Loucy (cell line): ENCODE measurements at regions not wholly inside any gene's neighbourhood (a gene's known extent, or its start where the extent isn't known, plus 50 kb on each side); places are given as distances from the start of the nearest gene placed in this dataset.

Experiments used
- EZH2phosphoT487 ChIP-seq: fragments of 200-600 bp; IDR thresholded peaks from 2 replicates; pipeline ENCODE4 v1.6.1; 2018; ENCODE audit warnings: antibody characterized with exemption, mild to moderate bottlenecking, moderate library complexity, borderline replicate concordance
- TF ChIP-seq, protein P1 (sequence below): fragments of 200-600 bp; sonication (generic); conservative IDR thresholded peaks from 2 replicates; pipeline ENCODE4 v1.5.1; 2014; ENCODE audit warnings: mild to moderate bottlenecking, antibody characterized with exemption, low read length

DNA sequence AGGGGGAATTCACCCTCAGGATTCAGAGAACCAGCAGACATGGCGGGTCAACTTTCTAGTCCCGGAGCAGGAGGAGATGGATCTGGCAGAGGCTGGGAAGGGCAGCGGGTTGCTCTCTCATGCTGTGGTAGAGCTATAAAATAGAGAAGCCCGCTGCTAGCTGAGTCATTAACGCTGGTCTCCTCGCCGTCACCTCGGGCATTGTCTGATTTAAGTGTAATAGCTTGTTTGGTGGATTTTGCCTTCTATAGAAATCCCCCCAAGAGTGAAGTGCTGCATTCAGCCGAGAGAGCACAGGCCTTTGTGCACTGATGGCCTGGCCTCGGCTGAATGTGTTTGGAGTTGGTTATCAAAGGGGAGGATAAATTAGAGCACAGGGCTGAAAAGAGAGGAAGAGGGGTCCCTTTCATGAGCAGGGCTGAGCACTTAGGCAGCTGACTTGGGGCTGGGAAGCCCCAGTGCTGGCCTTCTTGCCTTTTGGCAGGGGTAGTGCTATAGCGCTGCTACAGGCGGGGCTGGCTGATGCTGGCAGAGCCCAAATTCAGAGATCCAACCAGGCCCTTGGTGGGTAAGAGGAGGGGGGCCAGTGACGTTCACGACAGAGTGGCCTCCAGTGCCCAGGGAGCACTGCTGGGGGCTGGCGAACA, 161.1 kb upstream of the CADM1 start:
- TF ChIP-seq, protein P1, sequence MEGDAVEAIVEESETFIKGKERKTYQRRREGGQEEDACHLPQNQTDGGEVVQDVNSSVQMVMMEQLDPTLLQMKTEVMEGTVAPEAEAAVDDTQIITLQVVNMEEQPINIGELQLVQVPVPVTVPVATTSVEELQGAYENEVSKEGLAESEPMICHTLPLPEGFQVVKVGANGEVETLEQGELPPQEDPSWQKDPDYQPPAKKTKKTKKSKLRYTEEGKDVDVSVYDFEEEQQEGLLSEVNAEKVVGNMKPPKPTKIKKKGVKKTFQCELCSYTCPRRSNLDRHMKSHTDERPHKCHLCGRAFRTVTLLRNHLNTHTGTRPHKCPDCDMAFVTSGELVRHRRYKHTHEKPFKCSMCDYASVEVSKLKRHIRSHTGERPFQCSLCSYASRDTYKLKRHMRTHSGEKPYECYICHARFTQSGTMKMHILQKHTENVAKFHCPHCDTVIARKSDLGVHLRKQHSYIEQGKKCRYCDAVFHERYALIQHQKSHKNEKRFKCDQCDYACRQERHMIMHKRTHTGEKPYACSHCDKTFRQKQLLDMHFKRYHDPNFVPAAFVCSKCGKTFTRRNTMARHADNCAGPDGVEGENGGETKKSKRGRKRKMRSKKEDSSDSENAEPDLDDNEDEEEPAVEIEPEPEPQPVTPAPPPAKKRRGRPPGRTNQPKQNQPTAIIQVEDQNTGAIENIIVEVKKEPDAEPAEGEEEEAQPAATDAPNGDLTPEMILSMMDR, result no peak
- TF ChIP-seq EZH2phosphoT487, result no peak
